Mesothelial cell of epicardium (in vitro differentiated cells): ENCODE measurements at regions not wholly inside any gene's neighbourhood (a gene's known extent, or its start where the extent isn't known, plus 50 kb on each side); places are given as distances from the start of the nearest gene placed in this dataset.

Source experiments
- DNase-seq, 2 experiments: peaks; one replicate each; pipeline ENCODE4 v3.0.0; 2021; ENCODE audit warnings: low spot score in 2 of 2; ENCODE audit not compliant: unreplicated experiment in 2 of 2
- H3K27ac Mint-ChIP-seq: 2 replicates; pipeline ENCODE4 v1.8.0; 2021; ENCODE audit warnings: mixed read lengths
- H3K27me3 Mint-ChIP-seq: 2 replicates; pipeline ENCODE4 v1.8.0; 2021; ENCODE audit warnings: low read depth, mixed read lengths
- H3K36me3 Mint-ChIP-seq: 2 replicates; pipeline ENCODE4 v1.8.0; 2021; ENCODE audit warnings: mixed read lengths
- H3K4me1 Mint-ChIP-seq: 2 replicates; pipeline ENCODE4 v1.8.0; 2021; ENCODE audit warnings: mixed read lengths
- H3K4me3 Mint-ChIP-seq: 2 replicates; pipeline ENCODE4 v1.8.0; 2021; ENCODE audit warnings: mild to moderate bottlenecking, moderate library complexity, mixed read lengths
- H3K9me3 Mint-ChIP-seq: 2 replicates; pipeline ENCODE4 v1.8.0; 2021; ENCODE audit warnings: mixed read lengths
- TF ChIP-seq, protein P1 (sequence below): fragments of 200-600 bp; sonication (generic); IDR thresholded peaks from one replicate; pipeline ENCODE4 v1.5.0; 2021; ENCODE audit warnings: antibody characterized with exemption; ENCODE audit not compliant: unreplicated experiment

- Mint-ChIP-seq H3K4me3 (no peak overlapping the region), H3K27ac (no peak overlapping the region), H3K36me3 (no peaks in the 10 kb centered on the region), H3K27me3 (no peaks in the 10 kb centered on the region), H3K4me1 (peaks cover 25% of the 10 kb centered on the region), H3K9me3 (no peaks in the 10 kb centered on the region)
- TF ChIP-seq, protein P1, sequence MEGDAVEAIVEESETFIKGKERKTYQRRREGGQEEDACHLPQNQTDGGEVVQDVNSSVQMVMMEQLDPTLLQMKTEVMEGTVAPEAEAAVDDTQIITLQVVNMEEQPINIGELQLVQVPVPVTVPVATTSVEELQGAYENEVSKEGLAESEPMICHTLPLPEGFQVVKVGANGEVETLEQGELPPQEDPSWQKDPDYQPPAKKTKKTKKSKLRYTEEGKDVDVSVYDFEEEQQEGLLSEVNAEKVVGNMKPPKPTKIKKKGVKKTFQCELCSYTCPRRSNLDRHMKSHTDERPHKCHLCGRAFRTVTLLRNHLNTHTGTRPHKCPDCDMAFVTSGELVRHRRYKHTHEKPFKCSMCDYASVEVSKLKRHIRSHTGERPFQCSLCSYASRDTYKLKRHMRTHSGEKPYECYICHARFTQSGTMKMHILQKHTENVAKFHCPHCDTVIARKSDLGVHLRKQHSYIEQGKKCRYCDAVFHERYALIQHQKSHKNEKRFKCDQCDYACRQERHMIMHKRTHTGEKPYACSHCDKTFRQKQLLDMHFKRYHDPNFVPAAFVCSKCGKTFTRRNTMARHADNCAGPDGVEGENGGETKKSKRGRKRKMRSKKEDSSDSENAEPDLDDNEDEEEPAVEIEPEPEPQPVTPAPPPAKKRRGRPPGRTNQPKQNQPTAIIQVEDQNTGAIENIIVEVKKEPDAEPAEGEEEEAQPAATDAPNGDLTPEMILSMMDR: no peak
- no peak for DNase-seq
Observed at GRCh38 chr11:92391364-92391763, 166.7 kb downstream of the FAT3 start.

GRCh38 chr11:92391808-92392207 lies 167.2 kb downstream of the FAT3 start:
- TF ChIP-seq, protein P1: no peak
- no peaks in the 10 kb centered on the region for H3K36me3 Mint-ChIP-seq
- peaks cover 25% of the 10 kb centered on the region for H3K4me1 Mint-ChIP-seq
- DNase-seq: no peak
- H3K4me3 Mint-ChIP-seq: no peak overlapping the region
- H3K27me3 Mint-ChIP-seq: no peaks in the 10 kb centered on the region
- H3K9me3 Mint-ChIP-seq: no peaks in the 10 kb centered on the region
- no peak overlapping the region for H3K27ac Mint-ChIP-seq

GRCh38 chr11:92393218-92393617 lies 168.6 kb downstream of the FAT3 start:
- no peaks in the 10 kb centered on the region for H3K27me3 Mint-ChIP-seq
- no peak for DNase-seq
- no peaks in the 10 kb centered on the region for H3K36me3 Mint-ChIP-seq
- no peak overlapping the region for H3K4me3 Mint-ChIP-seq
- H3K4me1 Mint-ChIP-seq: peaks cover 23% of the 10 kb centered on the region
- TF ChIP-seq, protein P1: no peak
- no peaks in the 10 kb centered on the region for H3K9me3 Mint-ChIP-seq
- no peak overlapping the region for H3K27ac Mint-ChIP-seq

DNA sequence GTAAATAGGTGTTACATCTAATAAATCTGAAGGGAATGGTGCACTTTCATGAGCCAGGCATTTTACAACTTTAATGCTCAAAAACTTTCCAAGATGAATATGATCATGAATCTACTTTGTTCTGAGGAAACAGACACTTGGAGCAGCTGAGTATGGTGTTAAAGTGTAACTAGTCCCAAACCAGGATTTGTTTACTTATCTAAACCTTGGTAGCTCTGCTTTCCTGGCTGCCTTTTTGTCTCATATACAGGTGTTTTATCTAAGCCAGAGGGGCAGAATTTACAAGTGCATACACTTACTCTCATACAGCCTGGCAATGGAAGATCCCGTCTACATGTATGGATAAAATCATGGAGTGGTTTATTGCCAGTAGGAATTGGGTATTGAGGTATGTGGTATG lies 171.5 kb downstream of the FAT3 start:
- no peaks in the 10 kb centered on the region for H3K36me3 Mint-ChIP-seq
- H3K9me3 Mint-ChIP-seq: no peaks in the 10 kb centered on the region
- H3K27me3 Mint-ChIP-seq: no peaks in the 10 kb centered on the region
- no peak overlapping the region for H3K27ac Mint-ChIP-seq
- no peak for DNase-seq
- no peak overlapping the region for H3K4me3 Mint-ChIP-seq
- peaks cover 36% of the 10 kb centered on the region for H3K4me1 Mint-ChIP-seq
- TF ChIP-seq, protein P1: no peak

DNA sequence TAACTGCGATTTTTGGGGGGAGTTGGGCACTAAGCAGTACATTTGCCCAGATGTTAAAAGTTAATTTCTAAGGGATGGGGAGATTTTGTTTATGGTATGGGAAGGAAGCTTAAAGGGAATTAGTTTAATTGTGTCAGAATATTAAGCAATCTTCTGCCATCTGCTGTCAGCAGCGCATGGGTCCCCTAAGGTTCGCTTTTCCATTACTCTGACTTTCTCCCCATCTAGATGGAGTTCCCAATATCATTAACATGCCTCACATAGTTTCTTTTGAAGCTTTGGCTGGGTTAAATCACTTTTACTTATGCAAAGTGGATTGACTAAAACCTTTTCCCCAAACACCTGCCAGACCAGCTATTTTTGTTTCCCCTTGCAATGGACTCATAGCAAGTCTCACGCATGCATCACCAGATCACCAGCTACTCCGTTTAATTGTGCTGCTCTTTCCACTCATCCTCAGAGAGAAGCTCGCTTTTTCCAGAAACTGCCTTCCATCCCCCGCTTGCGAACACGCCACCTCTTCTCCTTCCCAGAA lies 172.7 kb downstream of the FAT3 start:
- DNase-seq: no peak
- TF ChIP-seq, protein P1: no peak
- no peaks in the 10 kb centered on the region for H3K9me3 Mint-ChIP-seq
- H3K27ac Mint-ChIP-seq: no peak overlapping the region
- no peaks in the 10 kb centered on the region for H3K36me3 Mint-ChIP-seq
- H3K27me3 Mint-ChIP-seq: no peaks in the 10 kb centered on the region
- no peak overlapping the region for H3K4me3 Mint-ChIP-seq
- H3K4me1 Mint-ChIP-seq: peaks cover 34% of the 10 kb centered on the region

- Mint-ChIP-seq H3K4me1 (peaks cover 33% of the 10 kb centered on the region), H3K9me3 (peaks cover 15% of the 10 kb centered on the region), H3K27ac (peak overlapping the region; percentile 77), H3K4me3 (no peak overlapping the region), H3K36me3 (peaks cover 11% of the 10 kb centered on the region), H3K27me3 (no peaks in the 10 kb centered on the region)
- DNase-seq: no peak
- TF ChIP-seq, protein P1: no peak
Observed at GRCh38 chr11:92399705-92400104, 175.1 kb downstream of the FAT3 start.
